ENCODE measurements at regions not wholly inside any gene's neighbourhood (a gene's known extent, or its start where the extent isn't known, plus 50 kb on each side); places are given as distances from the start of the nearest gene placed in this dataset.

DNA sequence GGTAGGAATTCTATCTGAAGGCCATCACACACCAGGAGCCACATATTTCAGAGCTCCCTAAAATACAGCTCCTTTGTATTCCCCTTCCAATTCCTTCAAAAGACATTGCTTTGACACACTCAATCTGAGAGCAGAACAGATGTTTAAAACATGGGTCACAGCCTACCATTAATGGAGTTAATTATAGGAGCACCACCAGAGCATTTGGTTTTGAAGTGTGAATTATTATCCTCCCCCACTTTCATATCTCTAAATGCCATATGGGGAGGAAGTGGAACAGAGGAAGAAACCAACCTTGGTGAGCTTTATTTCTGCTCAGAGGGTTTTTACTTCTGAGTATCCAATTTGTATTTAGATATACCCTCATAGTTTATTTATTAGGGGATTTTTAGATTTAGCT lies 50.7 kb upstream of the TNFRSF21 start:
- DNase-seq, result no peak

DNA sequence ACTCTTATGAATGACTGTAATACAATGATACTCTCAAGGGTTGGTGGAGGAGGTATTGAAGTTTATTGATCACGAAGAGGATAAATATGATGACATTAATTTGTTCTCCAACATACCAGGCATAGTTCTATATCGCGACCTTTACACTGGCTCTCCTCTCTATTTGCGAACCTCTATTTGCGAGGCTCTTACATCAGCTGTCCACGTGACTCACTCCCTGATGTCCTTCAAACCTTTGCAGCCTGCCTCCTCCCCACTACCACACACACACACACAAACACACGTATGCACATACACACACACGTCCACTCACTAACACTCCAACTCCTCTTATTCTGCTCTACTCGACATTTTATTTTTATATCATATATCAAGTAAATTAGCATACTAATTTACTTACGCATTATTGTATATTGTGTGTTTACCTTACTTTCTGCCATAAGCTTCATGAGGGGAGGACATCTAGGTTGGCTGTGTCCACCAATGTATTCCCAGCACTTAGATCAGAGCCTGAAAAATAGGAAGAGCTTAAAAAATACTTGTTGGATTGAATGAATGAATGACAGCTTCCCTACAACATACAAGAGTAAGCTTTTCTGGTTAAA lies 53.3 kb upstream of the TNFRSF21 start:
- DNase-seq, result no peak

DNA sequence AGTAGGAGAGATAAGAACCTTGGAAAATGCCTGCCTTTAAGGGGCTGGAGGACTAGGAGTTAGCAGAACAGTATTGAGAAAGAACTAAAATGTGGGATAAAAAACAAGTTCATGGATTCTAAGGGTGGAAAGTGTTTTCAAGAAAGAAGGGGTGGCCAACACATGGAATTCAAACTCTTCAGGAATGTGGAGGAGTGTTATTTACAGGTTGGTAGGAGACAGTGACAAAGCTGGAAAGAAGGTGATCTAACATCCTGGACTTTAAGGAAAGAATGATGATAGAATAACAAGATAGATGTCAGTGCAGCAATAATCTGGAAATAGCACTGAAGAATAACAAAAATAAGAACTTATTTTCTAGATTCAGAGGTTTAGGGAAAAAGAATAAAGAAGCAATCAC lies 54.0 kb upstream of the TNFRSF21 start:
- no peak for DNase-seq

DNA sequence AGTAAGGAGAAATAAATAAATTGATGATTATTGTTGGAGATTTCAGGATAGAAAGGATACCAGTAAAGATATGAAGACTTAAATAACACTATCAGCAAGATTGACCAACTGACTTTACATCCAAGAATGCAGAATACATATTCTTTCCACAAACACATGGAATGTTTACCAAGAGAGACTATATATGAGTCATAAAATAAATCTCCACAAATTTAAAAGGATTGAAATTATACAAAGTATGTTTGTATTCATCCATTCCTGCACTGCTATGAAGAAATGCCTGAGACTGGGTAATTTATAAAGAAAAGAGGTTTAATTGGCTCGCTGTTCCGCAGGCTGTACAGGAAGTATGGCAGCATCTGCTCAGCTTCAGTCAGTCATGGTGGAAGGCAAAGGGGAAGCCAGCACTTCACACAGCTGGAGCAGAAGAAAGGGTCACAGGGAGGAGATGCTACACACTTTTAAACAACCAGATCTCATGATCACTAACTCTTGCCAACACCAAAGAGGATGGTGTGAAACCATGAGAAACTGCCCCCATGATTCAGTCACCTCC lies 56.7 kb upstream of the TNFRSF21 start:
- no peak for DNase-seq

DNA sequence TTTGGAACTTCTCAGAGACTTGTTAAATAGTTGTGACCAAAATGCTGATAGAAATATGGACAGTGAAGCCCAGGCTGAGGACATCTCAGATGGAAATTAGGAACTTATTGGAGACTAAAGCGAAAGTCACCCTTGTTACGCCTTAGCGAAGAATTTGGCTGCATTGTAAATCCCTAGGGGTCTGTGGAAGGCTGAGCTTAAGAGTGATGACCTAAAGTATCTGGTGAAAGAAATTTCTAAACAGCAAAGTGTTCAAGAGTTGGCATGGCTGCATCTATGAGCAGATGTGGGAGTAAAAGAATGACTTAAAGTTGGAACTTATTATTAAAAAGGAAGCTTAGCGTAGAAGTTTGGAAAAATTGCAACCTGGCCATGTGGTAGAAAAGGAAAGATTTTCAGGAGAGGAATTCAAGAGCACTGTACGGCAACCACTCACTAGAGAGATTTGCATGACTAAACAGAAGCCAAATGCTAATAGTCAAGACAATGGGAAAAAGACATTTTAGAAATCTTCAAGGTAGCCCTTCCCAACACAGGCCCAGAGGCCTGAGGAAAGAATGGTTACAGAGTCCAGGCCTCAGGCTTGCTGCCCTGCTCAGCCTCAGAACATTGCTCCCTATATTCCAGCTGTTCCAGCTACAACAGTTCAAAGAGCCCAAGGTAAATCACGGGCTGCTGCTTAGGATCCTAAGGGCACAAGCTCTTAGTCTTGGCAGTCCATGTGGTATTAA lies 61.6 kb upstream of the TNFRSF21 start:
- DNase-seq, result no peak

DNA sequence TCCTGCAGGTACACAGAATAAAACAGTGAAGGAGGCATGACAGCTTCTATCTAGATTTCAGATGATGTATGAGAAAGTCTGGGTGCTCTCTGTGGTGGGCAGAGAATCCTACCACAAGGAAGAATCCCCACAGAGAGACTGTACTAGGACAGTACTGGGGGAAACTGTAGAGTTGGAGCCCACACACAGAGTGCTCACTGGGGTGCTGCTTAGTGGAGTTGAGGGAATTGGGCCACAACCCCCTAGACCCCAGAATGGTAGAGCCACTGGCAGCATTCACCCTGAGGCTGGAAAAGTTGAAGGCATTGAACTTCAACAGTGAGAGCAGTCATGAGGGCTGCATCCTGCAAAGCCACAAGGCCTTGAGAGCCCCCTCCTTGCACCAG lies 62.2 kb upstream of the TNFRSF21 start:
- no peak for DNase-seq

DNA sequence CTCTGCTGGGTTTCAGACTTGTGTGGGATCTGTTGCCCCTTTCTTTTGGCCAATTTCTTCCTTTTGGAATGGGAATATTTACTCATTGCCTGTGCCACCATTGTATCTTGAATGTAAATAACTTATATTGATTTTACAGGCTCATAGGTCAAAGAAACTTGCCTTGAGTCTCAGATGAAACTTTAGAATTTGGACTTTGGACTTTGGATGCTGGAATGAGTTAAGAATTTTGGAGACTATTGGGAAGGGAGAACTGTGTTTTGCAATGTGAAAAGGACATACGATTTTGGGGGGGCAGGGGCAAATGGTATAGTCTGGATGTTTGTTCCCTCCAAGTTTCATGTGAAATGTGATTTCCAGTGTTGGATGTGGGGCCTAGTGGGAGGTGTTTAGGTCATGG lies 62.6 kb upstream of the TNFRSF21 start:
- DNase-seq, result no peak

DNA sequence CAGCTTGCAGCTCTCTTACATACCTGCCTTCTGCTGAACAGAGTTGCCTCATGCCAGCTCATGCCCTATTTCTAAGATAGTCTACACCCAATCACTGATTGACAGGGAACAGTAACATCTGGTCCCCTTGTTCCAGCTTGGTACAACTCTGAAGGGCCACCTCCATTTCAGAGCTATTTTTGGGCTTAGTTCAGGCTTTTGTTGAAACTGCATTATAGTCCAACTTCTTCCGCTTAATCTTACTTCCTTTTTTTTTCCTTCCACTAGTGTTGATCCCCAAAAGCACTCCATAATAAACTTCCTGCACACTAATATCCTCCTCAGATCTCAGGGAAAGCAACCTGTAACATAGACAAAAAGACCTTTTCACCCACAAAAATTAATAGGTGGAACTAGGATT lies 65.7 kb upstream of the TNFRSF21 start:
- DNase-seq, result no peak

DNA sequence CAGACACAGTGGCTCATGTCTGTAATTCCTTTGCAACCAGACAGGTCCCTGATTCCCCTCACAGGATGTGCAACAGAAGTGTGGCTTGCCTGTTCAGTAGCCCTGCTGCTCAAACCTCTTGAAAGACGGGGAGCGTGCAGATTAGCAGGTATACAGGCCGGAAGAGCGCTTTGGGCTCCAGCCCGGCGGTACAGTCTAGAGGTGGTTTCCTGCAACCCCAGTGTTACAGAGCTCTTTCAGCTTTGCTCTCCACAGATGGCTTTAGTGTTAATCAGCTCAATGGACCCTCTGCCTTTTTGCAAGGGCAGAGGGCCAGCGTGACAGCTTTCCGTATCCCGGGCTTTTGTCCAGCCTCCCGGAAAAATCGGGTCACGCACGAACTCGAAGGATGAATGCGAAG lies 67.2 kb upstream of the TNFRSF21 start:
- no peak for DNase-seq

DNA sequence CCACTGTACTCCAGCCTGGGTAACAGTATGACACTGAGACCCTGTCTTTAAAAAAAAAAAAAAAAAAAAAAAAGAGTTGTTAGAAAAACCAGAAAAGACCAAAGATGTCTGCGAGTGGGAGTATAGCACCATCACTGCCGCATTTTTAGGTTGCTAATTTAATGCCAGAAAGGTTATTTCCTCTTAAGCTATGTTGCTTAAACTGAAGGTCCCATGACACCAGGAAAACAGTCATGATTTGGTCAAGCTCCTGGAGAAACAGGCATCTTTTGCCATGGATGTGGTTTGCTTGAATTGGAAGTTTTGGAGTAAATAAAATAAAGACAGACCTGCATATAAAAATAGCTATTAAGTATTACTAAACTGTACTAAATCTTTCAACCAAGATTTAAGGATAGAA lies 68.3 kb upstream of the TNFRSF21 start:
- no peak for DNase-seq

DNA sequence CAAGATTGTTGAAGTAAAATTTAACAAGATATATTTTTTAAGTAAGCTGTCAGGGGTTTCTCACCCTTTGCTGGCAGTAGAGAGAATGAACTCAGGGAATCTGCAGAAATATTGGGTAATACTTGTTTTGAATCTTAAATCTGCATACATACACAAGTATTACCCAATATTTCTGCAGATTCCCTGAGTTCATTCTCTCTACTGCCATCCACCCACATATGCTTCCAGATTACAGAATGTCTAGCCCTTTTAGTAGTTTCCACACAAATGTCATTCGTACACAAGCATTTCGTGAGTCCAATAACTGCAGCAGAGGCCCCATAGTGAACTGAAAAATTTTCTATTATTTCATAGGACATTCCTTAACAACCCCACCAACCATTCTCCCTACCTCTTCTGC lies 69.6 kb upstream of the TNFRSF21 start:
- DNase-seq, result no peak

DNA sequence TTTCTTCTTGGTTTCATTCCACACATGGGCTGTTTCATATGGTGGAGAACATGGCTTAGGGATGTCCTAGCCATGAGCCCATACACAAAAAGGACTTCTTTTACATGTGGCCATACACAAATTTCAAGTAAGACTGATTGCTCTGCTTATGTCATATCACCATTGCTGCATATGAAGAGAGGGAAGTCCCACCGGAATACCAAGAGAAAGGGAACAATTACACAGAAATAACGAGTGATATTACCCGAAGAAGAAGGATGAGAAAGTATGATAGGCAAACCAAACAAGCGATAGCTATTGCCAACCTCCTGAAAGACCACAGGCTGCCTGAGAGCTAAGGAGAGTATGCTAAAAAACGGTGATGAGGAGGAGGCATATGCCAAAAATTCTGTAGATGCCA lies 70.5 kb upstream of the TNFRSF21 start:
- no peak for DNase-seq

DNA sequence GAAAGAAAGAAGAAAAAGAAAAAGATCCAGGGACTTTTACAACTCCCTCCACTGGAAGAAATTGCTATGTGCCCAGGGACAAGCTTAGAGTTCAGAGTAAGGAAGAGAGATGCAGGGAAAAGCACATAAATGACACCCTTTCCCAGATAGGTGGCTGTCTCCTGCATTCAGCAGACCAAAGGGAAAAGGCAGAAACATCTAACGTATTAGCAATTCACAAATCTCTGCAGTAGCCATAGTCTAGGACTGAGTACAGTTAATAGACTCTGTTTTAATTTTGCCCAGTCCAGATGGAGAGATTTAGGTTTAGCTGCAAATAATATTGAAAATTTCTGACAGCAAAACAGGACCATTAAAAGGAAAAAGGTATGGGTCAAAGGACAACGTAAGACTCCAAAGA lies 71.3 kb upstream of the TNFRSF21 start:
- DNase-seq, result no peak

DNA sequence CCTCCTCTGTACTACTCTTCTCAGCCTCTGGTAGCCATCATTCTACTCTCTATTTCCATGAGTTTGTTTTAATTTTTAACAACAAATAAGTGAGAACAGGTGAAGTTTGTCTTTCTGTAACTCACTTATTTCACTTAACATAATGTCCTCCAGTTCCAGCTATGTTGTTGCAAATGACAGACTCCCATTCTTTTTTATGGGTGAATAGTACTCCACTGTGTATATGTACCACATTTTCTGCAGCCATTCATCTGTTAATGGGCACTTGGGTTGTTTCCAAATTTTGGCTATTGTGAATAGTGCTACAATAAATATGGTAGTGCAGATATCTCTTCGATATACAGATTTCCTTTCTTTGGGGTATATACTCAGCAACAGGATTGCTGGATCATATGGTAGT lies 73.7 kb upstream of the TNFRSF21 start:
- DNase-seq, result no peak

DNA sequence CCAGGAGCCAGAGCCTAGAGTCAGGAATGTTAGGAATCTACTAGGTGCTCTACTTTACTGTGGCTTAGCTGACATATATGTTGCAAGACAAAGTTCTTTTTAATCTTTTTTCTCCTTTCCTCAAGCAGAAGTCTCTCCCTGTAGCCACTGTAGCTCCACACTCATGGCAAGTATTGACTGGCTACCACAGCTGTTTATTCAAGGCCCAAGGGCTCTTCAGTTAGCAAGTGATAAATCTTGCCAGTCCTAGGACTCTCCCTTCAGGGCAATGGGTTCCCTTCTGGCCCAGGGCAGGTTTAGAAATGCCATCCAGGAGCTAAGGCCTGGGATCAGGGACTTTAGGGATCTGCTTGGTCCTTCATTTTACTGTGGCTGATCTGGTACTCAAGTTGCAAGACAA lies 82.0 kb upstream of the TNFRSF21 start:
- DNase-seq, result no peak

DNA sequence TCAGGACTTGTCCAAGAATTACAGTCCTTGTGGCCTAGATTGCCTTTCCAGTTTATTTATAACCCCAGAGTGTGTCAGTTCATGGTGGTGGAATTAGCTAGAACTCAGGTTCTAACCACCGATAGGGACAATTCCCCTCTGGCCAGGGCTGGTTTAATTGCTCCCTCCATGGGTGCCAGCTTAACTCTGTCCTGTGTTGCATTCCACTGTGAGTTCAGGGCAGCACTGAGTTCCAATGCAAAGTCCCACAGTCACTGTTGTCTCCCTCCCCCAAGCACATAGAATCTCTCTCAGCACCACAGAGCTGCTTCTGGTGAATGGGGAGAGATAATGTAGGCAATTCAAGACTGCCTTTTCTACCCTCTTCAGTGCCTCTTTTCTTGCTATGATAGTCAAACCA lies 82.5 kb upstream of the TNFRSF21 start:
- no peak for DNase-seq

DNA sequence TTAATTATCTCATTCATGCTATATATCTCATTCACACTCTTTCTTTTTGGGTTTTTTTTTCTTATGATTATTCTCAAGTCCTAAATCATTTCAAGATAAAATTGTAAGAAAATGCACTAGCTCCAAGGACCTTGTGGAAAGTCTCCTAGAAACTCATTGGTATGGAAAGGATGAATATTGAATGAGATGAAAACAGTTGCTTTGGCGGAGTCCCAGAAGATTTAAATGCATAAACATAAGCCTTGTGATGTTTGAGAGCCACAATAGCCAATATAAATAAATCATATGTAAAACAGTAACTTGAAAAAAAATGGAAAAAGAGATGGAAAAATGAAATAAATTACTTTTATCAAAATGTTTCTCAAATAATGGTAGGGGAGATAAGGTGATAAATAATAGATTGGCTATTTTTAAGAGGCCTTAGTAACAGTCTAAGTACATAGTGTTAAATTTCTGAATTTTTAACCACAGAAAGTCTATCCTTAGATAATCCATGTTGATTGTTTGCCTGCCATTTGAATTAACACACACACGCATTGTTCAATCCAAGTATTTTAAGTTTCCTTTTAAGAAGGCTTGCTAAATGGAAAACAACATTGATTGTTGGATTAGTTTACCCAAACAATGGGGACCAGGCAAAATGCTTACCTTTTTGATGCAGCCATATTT lies 81.1 kb upstream of the CD2AP start:
- DNase-seq, result no peak

DNA sequence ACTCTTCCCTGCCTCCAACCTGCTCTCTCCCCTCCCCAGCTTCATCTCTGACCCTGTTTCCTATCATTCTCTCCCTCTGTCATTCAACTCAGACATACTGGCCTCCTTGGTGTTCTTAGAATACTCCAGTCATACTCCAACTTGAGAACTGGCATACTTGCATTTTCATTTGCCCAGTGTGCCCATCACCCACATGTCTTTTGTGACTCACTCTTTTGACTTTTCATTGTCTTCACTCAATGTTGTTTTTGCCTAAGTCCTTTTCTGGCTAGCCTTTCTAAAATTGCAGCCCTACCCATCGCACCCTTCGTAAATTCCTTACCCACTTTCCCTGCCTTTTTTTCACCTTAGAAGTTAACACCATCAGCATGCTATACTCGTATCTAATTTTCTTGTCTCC lies 77.0 kb upstream of the CD2AP start:
- no peak for DNase-seq

DNA sequence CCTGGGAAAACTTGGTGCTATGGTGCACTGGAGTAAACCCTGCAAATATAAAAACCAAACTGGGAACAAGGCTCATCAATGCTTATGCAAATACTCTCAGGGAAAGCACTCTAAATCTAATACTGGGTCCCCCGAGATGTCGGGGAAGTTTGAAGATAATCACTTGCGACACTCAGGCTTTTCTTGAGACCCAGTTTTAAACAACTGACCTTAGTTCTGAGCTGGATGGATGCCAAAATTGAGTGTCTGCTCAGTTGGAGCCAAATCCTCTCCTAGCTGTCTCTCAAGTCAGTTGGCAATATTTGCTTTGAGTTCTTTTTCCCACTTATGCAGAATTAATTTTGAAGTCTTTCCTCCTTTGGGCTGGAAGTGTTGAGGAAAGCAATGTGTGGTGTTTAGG lies 75.5 kb upstream of the CD2AP start:
- DNase-seq, result no peak

DNA sequence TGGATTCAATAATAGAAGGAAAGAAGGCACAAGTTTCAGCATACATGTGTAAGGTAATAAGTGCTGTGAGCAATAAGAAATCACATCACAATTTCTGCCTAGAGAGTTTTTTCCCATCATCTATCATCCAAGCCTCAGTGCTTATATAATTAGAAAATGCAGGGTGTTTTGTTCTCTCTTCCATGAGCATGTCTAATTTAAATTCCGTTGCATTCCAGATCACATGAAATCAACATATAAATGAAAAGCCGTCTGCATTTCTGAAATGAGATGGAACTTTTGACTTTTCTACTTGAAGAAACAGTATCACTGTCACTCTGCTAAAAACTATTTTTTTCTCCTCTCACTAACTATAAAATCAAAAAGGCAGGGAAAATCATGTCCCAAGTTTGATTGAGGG lies 74.5 kb upstream of the CD2AP start:
- no peak for DNase-seq

DNA sequence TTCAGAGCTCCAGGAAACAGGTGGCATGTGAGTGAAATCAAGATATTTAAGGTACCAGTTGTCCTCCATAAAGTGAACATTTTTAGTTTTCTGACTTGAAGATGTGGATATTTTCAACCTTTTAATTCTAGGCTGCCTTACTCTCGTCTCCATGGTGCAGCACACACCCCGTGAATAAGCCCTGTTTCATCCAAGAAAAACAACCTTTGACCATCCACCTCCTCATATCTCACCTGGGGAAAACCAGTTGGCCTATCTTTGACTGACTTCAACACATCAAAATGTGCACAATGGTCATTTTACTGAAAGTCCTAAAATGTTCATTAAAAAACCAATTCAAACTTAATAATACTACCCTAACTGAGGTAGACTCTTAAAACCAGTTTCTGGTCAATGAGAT lies 73.8 kb upstream of the CD2AP start:
- no peak for DNase-seq

DNA sequence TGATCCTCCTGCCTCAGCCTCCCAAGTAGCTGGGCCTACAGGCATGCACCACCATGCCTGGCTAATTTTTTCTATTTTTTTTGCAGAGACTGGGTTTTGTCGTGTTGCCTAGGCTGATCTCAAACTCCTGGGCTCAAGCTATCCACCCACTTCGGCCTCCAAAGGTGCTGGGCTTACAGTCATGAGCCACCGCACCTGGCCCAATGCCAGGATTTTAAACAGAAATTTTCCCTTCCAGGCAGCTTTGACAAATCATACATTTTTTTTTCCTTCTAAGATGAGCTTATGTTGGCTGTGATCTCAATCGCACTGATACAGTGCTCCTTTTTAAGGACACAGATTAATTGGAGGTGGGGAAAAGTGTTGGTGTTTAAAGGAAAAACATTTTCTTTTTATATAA lies 73.2 kb upstream of the CD2AP start:
- no peak for DNase-seq

DNA sequence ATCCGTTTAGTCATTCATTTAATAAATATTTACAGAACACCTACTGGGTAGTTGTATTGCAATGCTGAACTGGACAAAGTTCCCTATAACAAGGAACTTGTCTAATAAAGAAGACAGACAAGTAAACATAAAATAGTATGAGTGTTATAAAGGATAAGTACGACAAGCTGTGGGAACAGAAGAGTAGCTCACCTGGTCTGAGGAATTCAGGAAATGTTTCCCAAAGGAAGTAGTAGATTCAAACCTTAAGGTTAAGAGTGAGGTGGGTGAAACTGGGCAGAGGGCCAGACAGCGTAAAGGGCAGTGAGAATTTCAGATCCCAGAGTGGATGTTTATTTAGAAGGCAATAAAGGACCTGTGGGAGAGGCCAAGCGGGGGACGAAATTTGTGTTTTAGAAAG lies 72.3 kb upstream of the CD2AP start:
- DNase-seq, result no peak
